IMR-90 (cell line): ENCODE measurements at regions not wholly inside any gene's neighbourhood (a gene's known extent, or its start where the extent isn't known, plus 50 kb on each side); places are given as distances from the start of the nearest gene placed in this dataset.

Experiments
- ATAC-seq: fragments of 200-7000 bp; cut with Tn5 transposase; 2 replicates; pipeline ENCODE4 v1.9.1; 2020; ENCODE audit warnings: low read depth, mild to moderate bottlenecking, moderate library complexity
- BruUV-seq: library from RNA; stranded (reverse); fragments of 400-500 nt; replicated peaks from 2 replicates; lab custom pipeline; 2021; lab: Mats Ljungman, UMichigan
- CTCF ChIA-PET: fragments of 300-600 bp; formaldehyde crosslinking; extraction: SDS; loops from one replicate; lab custom pipeline; 2021; ENCODE audit warnings: antibody characterized with exemption; lab: Yijun Ruan, JAX
- POLR2A ChIA-PET: fragments of 300-600 bp; sonication (Branson Sonifier 250); formaldehyde crosslinking; loops from one replicate; lab custom pipeline; 2022; ENCODE audit warnings: antibody characterized with exemption; ENCODE audit not compliant: unreplicated experiment; lab: Charles Lee
- DNase-seq: peaks from one replicate; pipeline ENCODE4 v3.0.0; 2013
- H2AFZ ChIP-seq: replicated peaks from 2 replicates; pipeline ENCODE3; 2013; ENCODE audit warnings: low read length, mild to moderate bottlenecking; ENCODE audit not compliant: poor library complexity
- H2AK5ac ChIP-seq: 2 replicates; pipeline ENCODE4 v1.6.1; 2013; ENCODE audit warnings: low read depth, low read length, inconsistent platforms
- H2AK9ac ChIP-seq: replicated peaks from 2 replicates; pipeline ENCODE3; 2013; ENCODE audit warnings: mild to moderate bottlenecking, low read depth, low read length, moderate library complexity; ENCODE audit not compliant: poor library complexity
- H2BK120ac ChIP-seq: 2 replicates; pipeline ENCODE4 v1.6.1; 2013; ENCODE audit warnings: low read depth, low read length, inconsistent platforms
- H2BK15ac ChIP-seq: 3 replicates; pipeline ENCODE4 v1.6.1; 2013; ENCODE audit warnings: low read depth, low read length, inconsistent platforms
- H2BK20ac ChIP-seq: 2 replicates; pipeline ENCODE4 v1.6.1; 2013; ENCODE audit warnings: low read depth, mild to moderate bottlenecking, inconsistent platforms, low read length, moderate library complexity
- H2BK5ac ChIP-seq: 2 replicates; pipeline ENCODE4 v1.6.1; 2013; ENCODE audit warnings: mild to moderate bottlenecking, low read depth, low read length, inconsistent platforms; ENCODE audit not compliant: poor library complexity, severe bottlenecking
- H3K14ac ChIP-seq: replicated peaks from 2 replicates; pipeline ENCODE4 v1.6.1; 2013; ENCODE audit warnings: low read depth, low read length, inconsistent platforms
- H3K18ac ChIP-seq: 2 replicates; pipeline ENCODE4 v1.6.1; 2013; ENCODE audit warnings: low read depth, low read length, control low read depth
- H3K23ac ChIP-seq: 2 replicates; pipeline ENCODE4 v1.6.1; 2013; ENCODE audit warnings: low read depth, low read length, inconsistent platforms
- H3K27ac ChIP-seq: 2 replicates; pipeline ENCODE4 v1.5.1; 2013; ENCODE audit warnings: mild to moderate bottlenecking, control low read depth, low read length; ENCODE audit not compliant: insufficient read depth
- H3K27me3 ChIP-seq: 2 replicates; pipeline ENCODE4 v1.6.1; 2013; ENCODE audit warnings: low read length; ENCODE audit not compliant: control insufficient read depth, insufficient read depth
- H3K36me3 ChIP-seq: 2 replicates; pipeline ENCODE4 v1.6.1; 2013; ENCODE audit warnings: low read length, mixed read lengths; ENCODE audit not compliant: control insufficient read depth, insufficient read depth
- H3K4ac ChIP-seq: 2 replicates; pipeline ENCODE4 v1.6.1; 2013; ENCODE audit warnings: low read depth, low read length, inconsistent platforms
- H3K4me1 ChIP-seq: 2 replicates; pipeline ENCODE4 v1.6.1; 2013; ENCODE audit warnings: low read length, mixed read lengths; ENCODE audit not compliant: control insufficient read depth, insufficient read depth
- H3K4me2 ChIP-seq: 2 replicates; pipeline ENCODE4 v1.6.1; 2013; ENCODE audit warnings: low read depth, mild to moderate bottlenecking, control low read depth, low read length, moderate library complexity
- H3K4me3 ChIP-seq: 2 replicates; pipeline ENCODE4 v1.5.1; 2013; ENCODE audit warnings: low read depth, mild to moderate bottlenecking, control low read depth, low read length, moderate library complexity; ENCODE audit not compliant: insufficient read depth
- H3K56ac ChIP-seq: 2 replicates; pipeline ENCODE4 v1.6.1; 2013; ENCODE audit warnings: low read length, inconsistent platforms; ENCODE audit not compliant: insufficient read depth; ENCODE audit errors: extremely low read depth
- H3K79me1 ChIP-seq, 2 experiments: 2 replicates each; pipeline ENCODE4 v1.6.1; 2013; ENCODE audit warnings: low read length in 2 of 2, inconsistent platforms in 1 of 2, low read depth in 1 of 2
- H3K9ac ChIP-seq: 2 replicates; pipeline ENCODE4 v1.6.1; 2013; ENCODE audit warnings: low read depth, low read length, control low read depth
- H3K9me1 ChIP-seq: 2 replicates; pipeline ENCODE4 v1.6.1; 2013; ENCODE audit warnings: low read length, inconsistent platforms; ENCODE audit not compliant: insufficient read depth
- H3K9me3 ChIP-seq: 2 replicates; pipeline ENCODE4 v1.6.1; 2013; ENCODE audit warnings: low read length; ENCODE audit not compliant: control insufficient read depth, insufficient read depth
- H4K20me1 ChIP-seq: 2 replicates; pipeline ENCODE4 v1.6.1; 2013; ENCODE audit warnings: low read length, inconsistent platforms; ENCODE audit not compliant: insufficient read depth
- H4K5ac ChIP-seq: 2 replicates; pipeline ENCODE4 v1.6.1; 2013; ENCODE audit warnings: mild to moderate bottlenecking, low read depth, low read length, control low read depth
- H4K8ac ChIP-seq, 2 experiments: 2 replicates each; pipeline ENCODE4 v1.6.1; 2013; ENCODE audit warnings: low read depth in 2 of 2, low read length in 2 of 2, control low read depth in 1 of 2, inconsistent platforms in 1 of 2
- H4K91ac ChIP-seq: 2 replicates; pipeline ENCODE4 v1.6.1; 2013; ENCODE audit warnings: low read depth, low read length, inconsistent platforms; ENCODE audit not compliant: insufficient read depth
- BHLHE40 ChIP-seq: fragments of 150-350 bp; IDR thresholded peaks from 2 replicates; pipeline ENCODE4 v1.6.1; 2016; ENCODE audit warnings: mild to moderate bottlenecking, low read depth, low read length
- CEBPB ChIP-seq: IDR thresholded peaks from 2 replicates; pipeline ENCODE4 v1.6.1; 2012; ENCODE audit warnings: low read depth, low read length, improper control_type of control experiment
- CHD1 ChIP-seq: IDR thresholded peaks from 2 replicates; pipeline ENCODE4 v1.6.1; 2012; ENCODE audit warnings: low read depth, low read length, improper control_type of control experiment
- CTCF ChIP-seq: conservative IDR thresholded peaks from 2 replicates; pipeline ENCODE4 v1.5.1; 2012; ENCODE audit warnings: mild to moderate bottlenecking, low read depth, low read length, improper control_type of control experiment
- FOS ChIP-seq: fragments of 150-350 bp; IDR thresholded peaks from 2 replicates; pipeline ENCODE4 v1.6.1; 2016; ENCODE audit warnings: low read depth, low read length
- MAFK ChIP-seq: IDR thresholded peaks from 2 replicates; pipeline ENCODE4 v1.6.1; 2012; ENCODE audit warnings: low read depth, low read length, improper control_type of control experiment
- MAZ ChIP-seq: IDR thresholded peaks from 2 replicates; pipeline ENCODE4 v1.6.1; 2012; ENCODE audit warnings: low read depth, mild to moderate bottlenecking, low read length, improper control_type of control experiment, moderate library complexity, borderline replicate concordance
- MXI1 ChIP-seq: IDR thresholded peaks from 2 replicates; pipeline ENCODE4 v1.6.1; 2012; ENCODE audit warnings: low read depth, mild to moderate bottlenecking, low read length, moderate library complexity, borderline replicate concordance
- NFE2L2 ChIP-seq: fragments of 150-350 bp; IDR thresholded peaks from 2 replicates; pipeline ENCODE4 v1.6.1; 2016; ENCODE audit warnings: low read depth, mild to moderate bottlenecking, low read length
- POLR2A ChIP-seq: IDR thresholded peaks from 2 replicates; pipeline ENCODE4 v1.6.1; 2012; ENCODE audit warnings: mild to moderate bottlenecking, low read depth, low read length
- RAD21 ChIP-seq: IDR thresholded peaks from 2 replicates; pipeline ENCODE4 v1.6.1; 2012; ENCODE audit warnings: low read length, improper control_type of control experiment
- RCOR1 ChIP-seq: IDR thresholded peaks from 2 replicates; pipeline ENCODE4 v1.6.1; 2012; ENCODE audit warnings: mild to moderate bottlenecking, low read length, improper control_type of control experiment; ENCODE audit not compliant: insufficient replicate concordance
- RFX5 ChIP-seq: IDR thresholded peaks from 2 replicates; pipeline ENCODE4 v1.8.0; 2012; ENCODE audit warnings: low read depth, mild to moderate bottlenecking, low read length, moderate library complexity
- SMC3 ChIP-seq: fragments of 150-350 bp; IDR thresholded peaks from 2 replicates; pipeline ENCODE4 v1.6.1; 2016; ENCODE audit warnings: low read depth, mild to moderate bottlenecking, antibody characterized with exemption, low read length, moderate library complexity
- USF2 ChIP-seq: fragments of 150-350 bp; IDR thresholded peaks from 2 replicates; pipeline ENCODE4 v1.6.1; 2017; ENCODE audit warnings: mild to moderate bottlenecking, antibody characterized with exemption, low read length, low read depth
- WGBS, 2 experiments: methylation state at CpG; one replicate each; pipeline versions ENCODE4 v1.1.5 to v1.1.7; 2013; ENCODE audit warnings: missing lambda C conversion rate in 2 of 2; ENCODE audit not compliant: insufficient read length in 1 of 2; ENCODE audit errors: extremely low coverage in 2 of 2; 5-methylcytosine and 5-hydroxymethylcytosine counted together
- dilution Hi-C: fragments of 300-500 bp; cut with HindIII; formaldehyde crosslinking; loops from one replicate; pipeline ENCODE4 v1.14.3; 2018; ENCODE audit warnings: low sequenced_read_pairs; ENCODE audit not compliant: unreplicated experiment
- in situ Hi-C: fragments of 300-500 bp; cut with MboI; formaldehyde crosslinking; loops from 3 replicates; pipeline ENCODE4 v1.14.3; 2019; ENCODE audit warnings: low sequenced_read_pairs, inconsistent platforms, mixed read lengths
- intact Hi-C: fragments of 100-400 bp; cut with micrococcal nuclease; formaldehyde crosslinking; loops from 2 replicates; pipeline ENCODE4 v1.10.0; 2022

GRCh38 chr1:98500324-98500723 lies 161.2 kb upstream of the SNX7 start:
- ATAC-seq, result no peak
- no peaks in the 10 kb centered on the region for H3K36me3 ChIP-seq
- H3K14ac ChIP-seq, result no peak overlapping the region
- no peak overlapping the region for H3K18ac ChIP-seq
- no peaks in the 10 kb centered on the region for H3K9me3 ChIP-seq
- H3K4ac ChIP-seq, result no peak overlapping the region
- no peak overlapping the region for H4K8ac ChIP-seq
- no peaks in the 10 kb centered on the region for H4K20me1 ChIP-seq
- DNase-seq, result no peak
- in situ Hi-C loops (no loop called here), dilution Hi-C loops (no loop called here), intact Hi-C loops (no loop called here)
- no peak overlapping the region for H2AFZ ChIP-seq
- ChIA-PET POLR2A (no interaction called here), CTCF (no interaction called here)
- no peak overlapping the region for H4K5ac ChIP-seq
- H2AK9ac ChIP-seq, result no peak overlapping the region
- H3K27ac ChIP-seq, result no peak overlapping the region
- no peak overlapping the region for H2BK120ac ChIP-seq
- TF ChIP-seq RCOR1, result no peak
- TF ChIP-seq CEBPB, result no peak
- no peak for TF ChIP-seq FOS
- TF ChIP-seq CTCF, result no peak
- TF ChIP-seq MAZ, result no peak
- TF ChIP-seq NFE2L2, result no peak
- TF ChIP-seq CHD1, result no peak
- no peak for TF ChIP-seq USF2
- no peak for TF ChIP-seq RFX5
- TF ChIP-seq BHLHE40, result no peak
- TF ChIP-seq MAFK, result no peak
- TF ChIP-seq RAD21, result no peak
- TF ChIP-seq POLR2A, result no peak
- no peak for TF ChIP-seq MXI1
- no peak for TF ChIP-seq SMC3
- H2BK5ac ChIP-seq, result no peak overlapping the region
- no peak overlapping the region for H2BK20ac ChIP-seq
- no TSS peak for BruUV-seq
- no peak overlapping the region for H2AK5ac ChIP-seq
- H3K4me3 ChIP-seq, result no peak overlapping the region
- no peak overlapping the region for H4K91ac ChIP-seq
- H3K9me1 ChIP-seq, result no peaks in the 10 kb centered on the region
- H3K4me2 ChIP-seq, result no peak overlapping the region
- no peaks in the 10 kb centered on the region for H3K79me1 ChIP-seq
- no CpG with 5 or more reads among the region's 2 CpGs for WGBS, 2 experiments
- no peak overlapping the region for H3K9ac ChIP-seq
- H3K4me1 ChIP-seq, result no peaks in the 10 kb centered on the region
- H3K23ac ChIP-seq, result no peak overlapping the region
- H3K56ac ChIP-seq, result no peak overlapping the region
- no peak overlapping the region for H2BK15ac ChIP-seq
- no peaks in the 10 kb centered on the region for H3K27me3 ChIP-seq
